ENCODE measurements at regions not wholly inside any gene's neighbourhood (a gene's known extent, or its start where the extent isn't known, plus 50 kb on each side); places are given as distances from the start of the nearest gene placed in this dataset.

DNA sequence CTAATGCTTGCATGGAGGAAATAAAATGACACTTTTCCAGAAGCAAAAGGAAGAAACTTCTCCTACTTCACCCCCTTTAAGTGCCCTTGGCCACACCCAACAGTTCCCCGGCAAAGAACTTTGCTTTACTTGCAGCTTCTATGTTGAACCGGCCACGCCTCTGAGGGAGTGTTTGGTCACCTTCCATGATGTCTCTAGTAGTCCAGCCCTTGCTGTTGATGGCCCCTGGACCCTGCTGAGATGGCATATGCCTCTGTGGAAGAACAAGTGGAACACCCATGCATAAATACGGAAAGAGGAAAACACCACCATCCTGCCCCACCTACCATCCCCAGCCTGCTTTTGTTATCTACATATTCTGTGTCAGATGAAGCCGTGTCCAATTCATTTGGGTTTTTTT, 218.3 kb upstream of the POU3F3 start:
- TF ChIP-seq ZNF70 (CRISPR knock-in tag; IDR thresholded peaks at IDR 0.05) = no peak
- no peak for TF ChIP-seq PATZ1 (CRISPR knock-in tag; IDR thresholded peaks at IDR 0.05; ENCODE audit: borderline replicate concordance)
- TF ChIP-seq PPARA (CRISPR knock-in tag; IDR thresholded peaks at IDR 0.05; ENCODE audit: borderline replicate concordance) = no peak
- TF ChIP-seq, protein P1, sequence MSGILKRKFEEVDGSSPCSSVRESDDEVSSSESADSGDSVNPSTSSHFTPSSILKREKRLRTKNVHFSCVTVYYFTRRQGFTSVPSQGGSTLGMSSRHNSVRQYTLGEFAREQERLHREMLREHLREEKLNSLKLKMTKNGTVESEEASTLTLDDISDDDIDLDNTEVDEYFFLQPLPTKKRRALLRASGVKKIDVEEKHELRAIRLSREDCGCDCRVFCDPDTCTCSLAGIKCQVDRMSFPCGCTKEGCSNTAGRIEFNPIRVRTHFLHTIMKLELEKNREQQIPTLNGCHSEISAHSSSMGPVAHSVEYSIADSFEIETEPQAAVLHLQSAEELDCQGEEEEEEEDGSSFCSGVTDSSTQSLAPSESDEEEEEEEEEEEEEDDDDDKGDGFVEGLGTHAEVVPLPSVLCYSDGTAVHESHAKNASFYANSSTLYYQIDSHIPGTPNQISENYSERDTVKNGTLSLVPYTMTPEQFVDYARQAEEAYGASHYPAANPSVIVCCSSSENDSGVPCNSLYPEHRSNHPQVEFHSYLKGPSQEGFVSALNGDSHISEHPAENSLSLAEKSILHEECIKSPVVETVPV (CRISPR knock-in tag; IDR thresholded peaks at IDR 0.05) = no peak
- no peak for TF ChIP-seq ISL1 (CRISPR knock-in tag; IDR thresholded peaks at IDR 0.05)

All from SK-N-SH treated with all-trans-retinoic acid at 6 μM for 48 hours (cell line).